ENCODE measurements at regions not wholly inside any gene's neighbourhood (a gene's known extent, or its start where the extent isn't known, plus 50 kb on each side); places are given as distances from the start of the nearest gene placed in this dataset.

DNA sequence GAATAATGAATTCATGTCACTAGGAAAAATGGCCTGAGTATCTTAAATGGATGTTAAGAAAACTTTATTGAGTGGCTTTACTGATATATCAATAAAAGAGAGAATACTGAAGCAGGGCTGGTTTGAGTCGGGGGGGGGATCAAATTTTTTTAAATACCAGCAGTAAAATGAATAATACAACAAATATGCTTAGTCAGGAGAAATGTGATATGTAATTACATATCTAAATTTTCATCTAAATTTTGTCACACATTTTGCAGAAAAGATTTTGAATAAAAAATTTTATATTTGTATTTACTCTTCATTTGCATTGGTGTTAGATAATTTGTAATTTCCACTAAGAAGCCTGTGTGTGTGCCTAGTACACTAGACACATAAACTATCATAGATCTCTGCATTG, 2300.2 kb downstream of the MRPL39 start:
- Histone ChIP-seq H3F3A (ENCODE audit: low read depth) (no peaks in the 10 kb centered on the region), H3K27me3 (ENCODE audit: insufficient read depth, low read length, poor library complexity, severe bottlenecking) (no peaks in the 10 kb centered on the region), H3K36me3 (ENCODE audit: insufficient read depth, low read length) (no peaks in the 10 kb centered on the region), H3K9ac (ENCODE audit: low read depth, low read length, poor library complexity, severe bottlenecking) (no peak overlapping the region), H3K9me2 (replicated peaks; ENCODE audit: low read depth, low read length) (no peaks in the 10 kb centered on the region), H3K4me1 (ENCODE audit: insufficient read depth, low read length, poor library complexity, severe bottlenecking) (no peaks in the 10 kb centered on the region), H2AFZ (ENCODE audit: low read length) (no peak overlapping the region), H3K79me2 (ENCODE audit: insufficient read depth, low read length) (no peaks in the 10 kb centered on the region), H3K4me3 (ENCODE audit: low read length, poor library complexity, severe bottlenecking) (no peak overlapping the region), H4K20me1 (ENCODE audit: insufficient read depth, low read length, poor library complexity, severe bottlenecking) (no peaks in the 10 kb centered on the region), H3K9me3 (ENCODE audit: insufficient read depth, low read depth, low read length) (no peaks in the 10 kb centered on the region), H3K4me2 (ENCODE audit: low read depth, low read length, poor library complexity, severe bottlenecking) (no peak overlapping the region)
- no peak for TF ChIP-seq CTCF (conservative IDR thresholded peaks at IDR 0.05; ENCODE audit: low read length)
- TF ChIP-seq EZH2phosphoT487 (IDR thresholded peaks at IDR 0.05; ENCODE audit: borderline replicate concordance): no peak

DNA sequence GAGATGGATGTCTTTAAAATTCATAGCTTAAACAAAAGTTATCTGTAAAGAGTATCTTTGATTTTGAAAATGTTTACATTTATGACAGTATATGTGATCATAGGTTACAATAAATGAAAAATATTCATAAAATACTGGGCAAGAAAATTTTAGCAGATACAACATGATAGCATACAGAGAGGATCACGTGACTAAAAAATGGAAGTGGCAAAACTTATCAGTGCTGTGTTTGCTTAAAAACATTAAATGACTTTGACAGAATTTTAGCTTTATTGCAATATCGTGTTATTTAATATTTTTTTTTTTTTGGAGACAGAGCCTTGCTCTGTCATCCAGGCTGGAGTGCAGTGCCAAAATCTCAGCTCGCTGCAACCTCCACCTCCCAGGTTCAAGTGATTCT, 2294.1 kb downstream of the NCAM2 start:
- Histone ChIP-seq H2AFZ (ENCODE audit: low read length) (no peak overlapping the region), H3K27me3 (ENCODE audit: insufficient read depth, low read length, poor library complexity, severe bottlenecking) (no peaks in the 10 kb centered on the region), H3K36me3 (ENCODE audit: insufficient read depth, low read length) (no peaks in the 10 kb centered on the region), H3F3A (ENCODE audit: low read depth) (no peaks in the 10 kb centered on the region), H3K79me2 (ENCODE audit: insufficient read depth, low read length) (no peaks in the 10 kb centered on the region), H3K4me2 (ENCODE audit: low read depth, low read length, poor library complexity, severe bottlenecking) (no peak overlapping the region), H3K9me3 (ENCODE audit: insufficient read depth, low read depth, low read length) (no peaks in the 10 kb centered on the region; the same call in 1 of the 2 replicates), H3K4me3 (ENCODE audit: low read length, poor library complexity, severe bottlenecking) (no peak overlapping the region), H3K9ac (ENCODE audit: low read depth, low read length, poor library complexity, severe bottlenecking) (no peak overlapping the region), H3K9me2 (replicated peaks; ENCODE audit: low read depth, low read length) (no peaks in the 10 kb centered on the region), H4K20me1 (ENCODE audit: insufficient read depth, low read length, poor library complexity, severe bottlenecking) (no peaks in the 10 kb centered on the region), H3K4me1 (ENCODE audit: insufficient read depth, low read length, poor library complexity, severe bottlenecking) (no peaks in the 10 kb centered on the region)
- TF ChIP-seq CTCF (conservative IDR thresholded peaks at IDR 0.05; ENCODE audit: low read length) (no peak), EZH2phosphoT487 (IDR thresholded peaks at IDR 0.05; ENCODE audit: borderline replicate concordance) (no peak)

DNA sequence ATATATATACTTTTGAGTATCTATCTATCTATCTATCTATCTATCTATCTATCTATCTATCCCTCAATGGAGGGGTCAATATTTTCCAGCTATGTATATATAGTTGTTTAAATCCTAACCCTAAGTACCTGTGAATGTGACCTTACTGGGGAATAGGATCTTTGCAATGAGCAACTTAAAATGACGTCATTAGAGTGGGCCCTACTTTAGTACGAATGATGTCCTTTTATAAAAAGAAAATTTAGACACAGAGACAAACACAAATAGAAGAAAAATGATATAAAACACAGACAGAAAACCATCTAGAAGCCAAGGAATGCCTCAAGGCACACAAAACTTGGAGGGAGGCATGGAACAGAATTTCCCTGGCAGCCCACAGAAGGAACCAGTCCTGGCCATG, 2283.7 kb downstream of the NCAM2 start:
- Histone ChIP-seq H3K27me3 (ENCODE audit: insufficient read depth, low read length, poor library complexity, severe bottlenecking) (no peaks in the 10 kb centered on the region), H3K4me1 (ENCODE audit: insufficient read depth, low read length, poor library complexity, severe bottlenecking) (no peaks in the 10 kb centered on the region), H3K9me3 (ENCODE audit: insufficient read depth, low read depth, low read length) (no peaks in the 10 kb centered on the region), H4K20me1 (ENCODE audit: insufficient read depth, low read length, poor library complexity, severe bottlenecking) (no peaks in the 10 kb centered on the region), H3K4me2 (ENCODE audit: low read depth, low read length, poor library complexity, severe bottlenecking) (no peak overlapping the region), H3F3A (ENCODE audit: low read depth) (no peaks in the 10 kb centered on the region), H3K9ac (ENCODE audit: low read depth, low read length, poor library complexity, severe bottlenecking) (no peak overlapping the region), H3K4me3 (ENCODE audit: low read length, poor library complexity, severe bottlenecking) (no peak overlapping the region), H3K79me2 (ENCODE audit: insufficient read depth, low read length) (no peaks in the 10 kb centered on the region), H3K9me2 (replicated peaks; ENCODE audit: low read depth, low read length) (no peaks in the 10 kb centered on the region), H3K36me3 (ENCODE audit: insufficient read depth, low read length) (no peaks in the 10 kb centered on the region), H2AFZ (ENCODE audit: low read length) (no peak overlapping the region)
- TF ChIP-seq EZH2phosphoT487 (IDR thresholded peaks at IDR 0.05; ENCODE audit: borderline replicate concordance) (no peak), CTCF (conservative IDR thresholded peaks at IDR 0.05; ENCODE audit: low read length) (no peak)

All from Loucy (cell line).